ENCODE measurements at regions not wholly inside any gene's neighbourhood (a gene's known extent, or its start where the extent isn't known, plus 50 kb on each side); places are given as distances from the start of the nearest gene placed in this dataset.

- peak; percentile 44 for DNase-seq (ENCODE audit: low read depth)
Observed at GRCh38 chrX:20521222-20521621, 254.5 kb upstream of the RPS6KA3 start.

GRCh38 chrX:20519826-20520225 lies 253.1 kb upstream of the RPS6KA3 start:
- no peak for DNase-seq (ENCODE audit: low read depth)

- no peak for DNase-seq (ENCODE audit: low read depth)
Observed at GRCh38 chrX:20519146-20519545, 252.4 kb upstream of the RPS6KA3 start.

GRCh38 chrX:20517565-20517964 lies 250.9 kb upstream of the RPS6KA3 start:
- DNase-seq (ENCODE audit: low read depth), result peak; percentile 34

GRCh38 chrX:20515841-20516461 lies 249.2 kb upstream of the RPS6KA3 start:
- peak; percentile 59 for DNase-seq (ENCODE audit: low read depth)

GRCh38 chrX:20514358-20514757 lies 247.6 kb upstream of the RPS6KA3 start:
- peak; percentile 17 for DNase-seq (ENCODE audit: low read depth)

- DNase-seq (ENCODE audit: low read depth), result no peak
Observed at GRCh38 chrX:20513185-20513584, 246.5 kb upstream of the RPS6KA3 start.

GRCh38 chrX:20511792-20512191 lies 245.1 kb upstream of the RPS6KA3 start:
- no peak for DNase-seq (ENCODE audit: low read depth)

GRCh38 chrX:20507901-20508620 lies 241.4 kb upstream of the RPS6KA3 start:
- no peak for DNase-seq (ENCODE audit: low read depth)

- no peak for DNase-seq (ENCODE audit: low read depth)
Observed at GRCh38 chrX:20506739-20507138, 240.0 kb upstream of the RPS6KA3 start.

GRCh38 chrX:20500949-20501348 lies 234.2 kb upstream of the RPS6KA3 start:
- no peak for DNase-seq (ENCODE audit: low read depth)

- DNase-seq (ENCODE audit: low read depth), result no peak
Observed at GRCh38 chrX:20500171-20500865, 233.6 kb upstream of the RPS6KA3 start.

GRCh38 chrX:20499763-20500162 lies 233.1 kb upstream of the RPS6KA3 start:
- DNase-seq (ENCODE audit: low read depth), result no peak

- no peak for DNase-seq (ENCODE audit: low read depth)
Observed at GRCh38 chrX:20498851-20499635, 232.3 kb upstream of the RPS6KA3 start.

- DNase-seq (ENCODE audit: low read depth), result no peak
Observed at GRCh38 chrX:20495575-20495974, 228.9 kb upstream of the RPS6KA3 start.

GRCh38 chrX:20488473-20488872 lies 221.8 kb upstream of the RPS6KA3 start:
- no peak for DNase-seq (ENCODE audit: low read depth)

GRCh38 chrX:20487227-20487626 lies 220.5 kb upstream of the RPS6KA3 start:
- no peak for DNase-seq (ENCODE audit: low read depth)

- peak; percentile 1 for DNase-seq (ENCODE audit: low read depth)
Observed at GRCh38 chrX:20481632-20482031, 214.9 kb upstream of the RPS6KA3 start.

GRCh38 chrX:20479896-20480295 lies 213.2 kb upstream of the RPS6KA3 start:
- DNase-seq (ENCODE audit: low read depth), result no peak

GRCh38 chrX:20479048-20479447 lies 212.3 kb upstream of the RPS6KA3 start:
- no peak for DNase-seq (ENCODE audit: low read depth)

- DNase-seq (ENCODE audit: low read depth), result no peak
Observed at GRCh38 chrX:20477836-20478524, 211.3 kb upstream of the RPS6KA3 start.

GRCh38 chrX:20477219-20477618 lies 210.5 kb upstream of the RPS6KA3 start:
- DNase-seq (ENCODE audit: low read depth), result no peak

Measured in fibroblast of the conjunctiva (primary cell).